ENCODE measurements at regions not wholly inside any gene's neighbourhood (a gene's known extent, or its start where the extent isn't known, plus 50 kb on each side); places are given as distances from the start of the nearest gene placed in this dataset.

GRCh38 chrX:23103546-23103945 is 103.8 kb downstream of the DDX53 start:
- H3K36me3 ChIP-seq (ENCODE audit: control insufficient read depth in 1 of 2, insufficient read depth in 2 of 2, low read length in 2 of 2), result no peaks in the 10 kb centered on the region
- H3K9me2 ChIP-seq (ENCODE audit: insufficient read depth), result no peaks in the 10 kb centered on the region
- H3K27me3 ChIP-seq (ENCODE audit: insufficient read depth, low read length), result no peaks in the 10 kb centered on the region
- no peaks in the 10 kb centered on the region for H3K9me3 ChIP-seq (ENCODE audit: control insufficient read depth in 1 of 2, insufficient read depth in 1 of 2, low read depth in 1 of 2, low read length in 2 of 2)
- H2AFZ ChIP-seq (ENCODE audit: low read depth, low read length, poor library complexity, severe bottlenecking), result no peak overlapping the region
- H3K27ac ChIP-seq (ENCODE audit: low read depth, low read length), result no peak overlapping the region
- intact Hi-C loops (cut with micrococcal nuclease), result no loop called here
- TF ChIP-seq FOSL1 (IDR thresholded peaks at IDR 0.05; ENCODE audit: low read depth) (no peak), ELF1 (IDR thresholded peaks at IDR 0.05; ENCODE audit: borderline replicate concordance, low read depth) (no peak), POLR2AphosphoS5 (IDR thresholded peaks at IDR 0.05; ENCODE audit: low read depth, low read length) (no peak)
- CTCF ChIA-PET, result no interaction called here
- H3K4me1 ChIP-seq (ENCODE audit: control insufficient read depth in 1 of 2, insufficient read depth in 2 of 2, low read length in 2 of 2), result no peaks in the 10 kb centered on the region
- no peak overlapping the region for H3K9ac ChIP-seq (ENCODE audit: low read length)
- BruUV-seq (replicated peaks), result no TSS peak
- no peak overlapping the region for H3K4me2 ChIP-seq (ENCODE audit: low read length)
- H3K79me2 ChIP-seq (ENCODE audit: insufficient read depth, low read length), result no peaks in the 10 kb centered on the region
- DNase-seq (ENCODE audit: low read depth, low spot score) (no peak), ATAC-seq (no peak)
- H3K4me3 ChIP-seq (replicated peaks in 1 of 2; ENCODE audit: low read depth in 1 of 2, low read length in 2 of 2), result no peak overlapping the region
- RAD21 ChIA-PET (ENCODE audit: low non-redundant PET in 1 of 2, low total read pairs in 2 of 2, uncharacterized antibody in 2 of 2, unreplicated experiment in 2 of 2), result no interaction called here
- no peaks in the 10 kb centered on the region for H4K20me1 ChIP-seq (ENCODE audit: insufficient read depth)
- POLR2A ChIA-PET, result no interaction called here

- H3K36me3 ChIP-seq (ENCODE audit: control insufficient read depth in 1 of 2, insufficient read depth in 2 of 2, low read length in 2 of 2), result no peaks in the 10 kb centered on the region
- H3K4me1 ChIP-seq (ENCODE audit: control insufficient read depth in 1 of 2, insufficient read depth in 2 of 2, low read length in 2 of 2), result no peaks in the 10 kb centered on the region
- H2AFZ ChIP-seq (ENCODE audit: low read depth, low read length, poor library complexity, severe bottlenecking), result no peak overlapping the region
- TF ChIP-seq ATF3 (IDR thresholded peaks at IDR 0.05), result no peak
- TF ChIP-seq REST (IDR thresholded peaks at IDR 0.05; ENCODE audit: low read depth), result no peak
- no peak for TF ChIP-seq MAX (IDR thresholded peaks at IDR 0.05)
- no peak for TF ChIP-seq FOSL1 (IDR thresholded peaks at IDR 0.05; ENCODE audit: low read depth)
- TF ChIP-seq SRF (IDR thresholded peaks at IDR 0.05; ENCODE audit: low read depth), result no peak
- TF ChIP-seq YY1 (IDR thresholded peaks at IDR 0.05; ENCODE audit: extremely low read depth, insufficient replicate concordance, low read depth, low read length), result no peak
- TF ChIP-seq EZH2phosphoT487 (IDR thresholded peaks at IDR 0.05; ENCODE audit: borderline replicate concordance), result no peak
- no peak for TF ChIP-seq ELF1 (IDR thresholded peaks at IDR 0.05; ENCODE audit: borderline replicate concordance, low read depth)
- no peak for TF ChIP-seq SP1 (IDR thresholded peaks at IDR 0.05; ENCODE audit: low read depth)
- TF ChIP-seq CTCF (IDR thresholded peaks at IDR 0.05 in 2 of 3, conservative IDR thresholded peaks at IDR 0.05 in 1 of 3; ENCODE audit: borderline replicate concordance in 1 of 3, insufficient read depth in 1 of 3, low read depth in 2 of 3, low read length in 2 of 3), result no peak
- no peak for TF ChIP-seq RAD21 (IDR thresholded peaks at IDR 0.05; ENCODE audit: low read depth)
- TF ChIP-seq JUND (IDR thresholded peaks at IDR 0.05), result no peak
- TF ChIP-seq ZFX (IDR thresholded peaks at IDR 0.05), result no peak
- no peak for TF ChIP-seq EGR1 (IDR thresholded peaks at IDR 0.05; ENCODE audit: low read depth)
- TF ChIP-seq CEBPB (IDR thresholded peaks at IDR 0.05; ENCODE audit: low read depth), result no peak
- H3K27ac ChIP-seq (ENCODE audit: low read depth, low read length), result no peak overlapping the region
- H3K4me3 ChIP-seq (replicated peaks in 1 of 2; ENCODE audit: low read depth in 1 of 2, low read length in 2 of 2), result no peak overlapping the region
- ChIA-PET RAD21 (ENCODE audit: low non-redundant PET in 1 of 2, low total read pairs in 2 of 2, uncharacterized antibody in 2 of 2, unreplicated experiment in 2 of 2) (no interaction called here), POLR2A (no interaction called here), CTCF (no interaction called here)
- H4K20me1 ChIP-seq (ENCODE audit: insufficient read depth), result no peaks in the 10 kb centered on the region; the same call in 1 of the 2 replicates
- no peaks in the 10 kb centered on the region for H3K27me3 ChIP-seq (ENCODE audit: insufficient read depth, low read length)
- no peaks in the 10 kb centered on the region for H3K9me2 ChIP-seq (ENCODE audit: insufficient read depth)
- no peak overlapping the region for H3K4me2 ChIP-seq (ENCODE audit: low read length)
- intact Hi-C loops (cut with micrococcal nuclease), result no loop called here
- no peak overlapping the region for H3K9ac ChIP-seq (ENCODE audit: low read length)
- ATAC-seq, result no peak
- H3K9me3 ChIP-seq (ENCODE audit: control insufficient read depth in 1 of 2, insufficient read depth in 1 of 2, low read depth in 1 of 2, low read length in 2 of 2), result no peaks in the 10 kb centered on the region
- no peak for DNase-seq (ENCODE audit: low read depth, low spot score)
- no TSS peak for BruUV-seq (replicated peaks)
- H3K79me2 ChIP-seq (ENCODE audit: insufficient read depth, low read length), result no peaks in the 10 kb centered on the region
Observed at GRCh38 chrX:23114241-23114640, 114.5 kb downstream of the DDX53 start.
